D721Med (cell line): ENCODE measurements at regions not wholly inside any gene's neighbourhood (a gene's known extent, or its start where the extent isn't known, plus 50 kb on each side); places are given as distances from the start of the nearest gene placed in this dataset.

Experiments
- DNase-seq: peaks from one replicate; pipeline ENCODE4 v3.0.0; 2011; ENCODE audit warnings: low spot score; ENCODE audit not compliant: insufficient read length
- FAIRE-seq: peaks from 2 replicates; lab custom pipeline; 2011; peaks lifted over from hg19 to GRCh38; lab: Jason Lieb, UNC
- TF ChIP-seq, protein P1 (sequence below): IDR thresholded peaks from 2 replicates; pipeline ENCODE4 v1.5.1; 2012; ENCODE audit warnings: mild to moderate bottlenecking, control low read depth; ENCODE audit not compliant: insufficient read depth; ENCODE audit errors: missing control alignments

GRCh38 chr11:113567867-113568544 is 92.8 kb upstream of the DRD2 start:
- no peak for DNase-seq
- TF ChIP-seq, protein P1, sequence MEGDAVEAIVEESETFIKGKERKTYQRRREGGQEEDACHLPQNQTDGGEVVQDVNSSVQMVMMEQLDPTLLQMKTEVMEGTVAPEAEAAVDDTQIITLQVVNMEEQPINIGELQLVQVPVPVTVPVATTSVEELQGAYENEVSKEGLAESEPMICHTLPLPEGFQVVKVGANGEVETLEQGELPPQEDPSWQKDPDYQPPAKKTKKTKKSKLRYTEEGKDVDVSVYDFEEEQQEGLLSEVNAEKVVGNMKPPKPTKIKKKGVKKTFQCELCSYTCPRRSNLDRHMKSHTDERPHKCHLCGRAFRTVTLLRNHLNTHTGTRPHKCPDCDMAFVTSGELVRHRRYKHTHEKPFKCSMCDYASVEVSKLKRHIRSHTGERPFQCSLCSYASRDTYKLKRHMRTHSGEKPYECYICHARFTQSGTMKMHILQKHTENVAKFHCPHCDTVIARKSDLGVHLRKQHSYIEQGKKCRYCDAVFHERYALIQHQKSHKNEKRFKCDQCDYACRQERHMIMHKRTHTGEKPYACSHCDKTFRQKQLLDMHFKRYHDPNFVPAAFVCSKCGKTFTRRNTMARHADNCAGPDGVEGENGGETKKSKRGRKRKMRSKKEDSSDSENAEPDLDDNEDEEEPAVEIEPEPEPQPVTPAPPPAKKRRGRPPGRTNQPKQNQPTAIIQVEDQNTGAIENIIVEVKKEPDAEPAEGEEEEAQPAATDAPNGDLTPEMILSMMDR = no peak
- no peak for FAIRE-seq

DNA sequence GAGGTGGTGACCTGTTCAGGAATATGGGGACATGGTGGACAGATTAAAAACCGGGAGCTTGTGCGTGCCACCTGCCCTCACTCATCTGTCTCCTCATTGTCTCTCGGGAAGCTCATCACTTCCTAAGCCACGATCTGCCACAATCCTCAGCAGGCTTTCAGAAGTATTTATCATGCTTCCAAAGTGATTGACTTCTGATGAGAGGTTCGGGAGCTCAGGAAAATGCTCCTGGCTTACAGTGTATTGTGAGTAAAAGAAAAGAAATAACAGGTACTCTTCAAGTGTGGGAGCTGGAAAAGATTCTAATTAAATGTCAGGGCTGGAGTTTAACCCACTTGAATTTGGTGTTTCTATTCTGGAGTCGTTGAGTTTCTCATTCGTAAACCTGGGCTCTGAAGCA is 91.9 kb upstream of the DRD2 start:
- FAIRE-seq = no peak
- TF ChIP-seq, protein P1 = no peak
- DNase-seq = no peak

- no peak for FAIRE-seq
- no peak for DNase-seq
- TF ChIP-seq, protein P1 = no peak
Measured at GRCh38 chr11:113564527-113565130, 89.4 kb upstream of the DRD2 start.

DNA sequence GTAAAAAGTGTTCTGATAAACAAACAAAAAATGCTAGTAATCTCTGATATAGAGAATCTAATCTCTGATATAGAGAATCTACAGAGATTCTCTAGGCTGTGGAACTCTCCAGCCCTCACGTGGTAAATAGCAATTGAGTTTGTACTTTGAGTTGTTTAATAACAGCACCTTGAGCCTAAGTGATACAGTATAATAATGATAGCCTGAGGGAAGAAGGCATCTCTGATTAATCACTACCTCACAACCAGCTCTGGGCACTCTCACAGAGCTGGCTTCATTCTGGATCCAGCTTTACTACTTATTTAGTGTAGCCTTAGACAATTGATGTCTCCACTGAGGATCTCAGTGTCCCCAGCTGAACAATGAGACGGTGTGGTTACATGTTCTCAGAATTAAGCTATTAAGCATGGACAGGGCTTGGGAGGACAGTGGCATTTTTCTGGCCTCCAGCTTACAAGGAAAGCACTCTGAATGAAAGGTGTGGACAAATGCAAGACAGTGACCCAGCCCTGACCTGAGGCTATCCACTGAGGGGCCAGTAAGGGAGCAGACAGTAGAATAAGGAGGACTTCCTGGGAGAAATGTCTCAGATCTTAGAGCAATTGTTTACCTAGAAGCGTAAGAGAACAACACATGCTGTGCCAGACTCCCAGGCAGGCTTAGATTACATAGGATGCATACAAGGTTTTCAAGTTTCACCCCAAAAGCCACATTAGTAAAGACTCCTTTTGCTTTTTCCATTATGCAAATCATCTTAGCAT is 88.7 kb upstream of the DRD2 start:
- FAIRE-seq (no peak), DNase-seq (no peak)
- TF ChIP-seq, protein P1 = no peak

GRCh38 chr11:113562981-113563461 is 87.8 kb upstream of the DRD2 start:
- FAIRE-seq = no peak
- TF ChIP-seq, protein P1 = no peak

DNA sequence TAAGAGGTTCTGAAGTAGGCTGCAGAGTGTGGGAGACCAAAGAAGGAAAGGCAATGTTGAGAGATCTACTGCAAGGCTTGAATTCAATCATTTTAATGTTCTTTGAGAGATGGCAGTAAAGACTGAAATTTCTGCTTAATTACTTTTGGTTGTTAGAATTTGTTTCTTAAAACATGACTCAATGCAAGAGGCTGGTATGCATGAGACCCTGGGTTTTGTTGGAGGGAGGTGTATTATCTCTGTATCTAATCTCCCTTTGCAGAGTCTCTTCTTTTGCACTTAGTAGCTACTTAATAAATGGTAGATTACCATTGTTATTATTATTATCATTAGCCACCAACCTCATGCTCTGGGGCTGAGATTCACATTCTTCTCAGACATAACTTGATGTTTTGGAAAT is 87.4 kb upstream of the DRD2 start:
- FAIRE-seq = no peak
- TF ChIP-seq, protein P1 = no peak
- DNase-seq = no peak

More at GRCh38 chr11:113562981-113563461, 87.8 kb upstream of the DRD2 start:
- DNase-seq = no peak
